ENCODE measurements at regions not wholly inside any gene's neighbourhood (a gene's known extent, or its start where the extent isn't known, plus 50 kb on each side); places are given as distances from the start of the nearest gene placed in this dataset.
"Not testable (repeated sequence)": the region's sequence is repeated elsewhere in the genome, so short reads cannot be mapped to it uniquely, and the experiment has no call there.

- H3K79me2 ChIP-seq (ENCODE audit: insufficient read depth), result no peaks in the 10 kb centered on the region
- no peak overlapping the region for H3K27ac ChIP-seq
- H3K27me3 ChIP-seq (replicated peaks; ENCODE audit: insufficient read depth), result 0 out of 2 replicates have a peak, but pooled peaks cover 12% of the 10 kb centered on the region
- H3K9ac ChIP-seq, result no peak overlapping the region
- WGBS, 2 experiments (ENCODE audit: low coverage in 1 of 2, low lambda C conversion rate in 2 of 2, missing lambda C conversion rate in 2 of 2), result 27 to 32% methylated on average over 2 of the region's 2 CpGs
- H4K20me1 ChIP-seq (ENCODE audit: insufficient read depth), result no peaks in the 10 kb centered on the region
- H3K4me2 ChIP-seq (ENCODE audit: unreplicated experiment), result no peak overlapping the region
- H3F3A ChIP-seq (ENCODE audit: insufficient read depth), result no peaks in the 10 kb centered on the region
- TF ChIP-seq EZH2 (IDR thresholded peaks at IDR 0.05; ENCODE audit: insufficient read depth, poor library complexity, severe bottlenecking), result no peak
- no peak for TF ChIP-seq EZH2phosphoT487 (IDR thresholded peaks at IDR 0.05; ENCODE audit: insufficient read depth, low read depth)
- H3K4me1 ChIP-seq (ENCODE audit: insufficient read depth), result no peaks in the 10 kb centered on the region
- no peaks in the 10 kb centered on the region for H3K9me2 ChIP-seq (ENCODE audit: insufficient read depth)
- no peak for DNase-seq
- H3K9me3 ChIP-seq (ENCODE audit: low read depth), result no peaks in the 10 kb centered on the region
- in situ Hi-C loops (cut with MboI), result loop anchor here (25.0 kb wide), 1 partner anchor 1831 kb away; no protein-coding TSS in a partner anchor
- H2AFZ ChIP-seq, result no peak overlapping the region
- H3K4me3 ChIP-seq, result no peak overlapping the region
- no peaks in the 10 kb centered on the region for H3K36me3 ChIP-seq (ENCODE audit: low read depth)
Measured at GRCh38 chr2:58756336-58756735, 515.2 kb upstream of the FANCL start.

- in situ Hi-C loops (cut with MboI), result loop anchor here (25.0 kb wide), 1 partner anchor 1835 kb away; no protein-coding TSS in a partner anchor
- not testable (repeated sequence) for H3K4me1 ChIP-seq (ENCODE audit: insufficient read depth); H3K4me3 ChIP-seq; DNase-seq; H3K9me3 ChIP-seq (ENCODE audit: low read depth); H3K27ac ChIP-seq; H3F3A ChIP-seq (ENCODE audit: insufficient read depth); H3K4me2 ChIP-seq (ENCODE audit: unreplicated experiment); H2AFZ ChIP-seq; H3K9ac ChIP-seq; H3K79me2 ChIP-seq (ENCODE audit: insufficient read depth); H3K36me3 ChIP-seq (ENCODE audit: low read depth); H3K27me3 ChIP-seq (replicated peaks; ENCODE audit: insufficient read depth); H3K9me2 ChIP-seq (ENCODE audit: insufficient read depth); H4K20me1 ChIP-seq (ENCODE audit: insufficient read depth)
- whole genome bisulfite sequencing, 2 experiments (ENCODE audit: low coverage in 1 of 2, low lambda C conversion rate in 2 of 2, missing lambda C conversion rate in 2 of 2), result 27 to 31% methylated on average over 2 of the region's 2 CpGs
Measured at GRCh38 chr2:58752507-58752906, 511.4 kb upstream of the FANCL start.

GRCh38 chr2:58751676-58752075 is 510.6 kb upstream of the FANCL start:
- WGBS, 2 experiments (ENCODE audit: low coverage in 1 of 2, low lambda C conversion rate in 2 of 2, missing lambda C conversion rate in 2 of 2), result 21 to 30% methylated on average over 3 of the region's 3 CpGs
- not testable (repeated sequence) for DNase-seq

GRCh38 chr2:58749041-58749440 is 507.9 kb upstream of the FANCL start:
- H4K20me1 ChIP-seq (ENCODE audit: insufficient read depth), result no peaks in the 10 kb centered on the region
- no peaks in the 10 kb centered on the region for H3K79me2 ChIP-seq (ENCODE audit: insufficient read depth)
- H3K9ac ChIP-seq, result no peak overlapping the region
- no peak overlapping the region for H3K4me3 ChIP-seq
- no peaks in the 10 kb centered on the region for H3K9me2 ChIP-seq (ENCODE audit: insufficient read depth)
- in situ Hi-C loops (cut with MboI), result no loop called here
- no peaks in the 10 kb centered on the region for H3K4me1 ChIP-seq (ENCODE audit: insufficient read depth)
- no peak overlapping the region for H3K4me2 ChIP-seq (ENCODE audit: unreplicated experiment)
- no peaks in the 10 kb centered on the region for H3F3A ChIP-seq (ENCODE audit: insufficient read depth)
- H2AFZ ChIP-seq, result no peak overlapping the region
- no peak for DNase-seq
- TF ChIP-seq EZH2phosphoT487 (IDR thresholded peaks at IDR 0.05; ENCODE audit: insufficient read depth, low read depth) (no peak), EZH2 (IDR thresholded peaks at IDR 0.05; ENCODE audit: insufficient read depth, poor library complexity, severe bottlenecking) (no peak)
- H3K27ac ChIP-seq, result no peak overlapping the region
- H3K36me3 ChIP-seq (ENCODE audit: low read depth), result no peaks in the 10 kb centered on the region
- H3K27me3 ChIP-seq (replicated peaks; ENCODE audit: insufficient read depth), result no peaks in the 10 kb centered on the region
- no peaks in the 10 kb centered on the region for H3K9me3 ChIP-seq (ENCODE audit: low read depth)

More at GRCh38 chr2:58751676-58752075, 510.6 kb upstream of the FANCL start:
- H3K4me1 ChIP-seq (ENCODE audit: insufficient read depth); H3F3A ChIP-seq (ENCODE audit: insufficient read depth); H3K9me2 ChIP-seq (ENCODE audit: insufficient read depth); H3K79me2 ChIP-seq (ENCODE audit: insufficient read depth); H3K27ac ChIP-seq; H3K4me2 ChIP-seq (ENCODE audit: unreplicated experiment); H3K9ac ChIP-seq; H4K20me1 ChIP-seq (ENCODE audit: insufficient read depth); H3K27me3 ChIP-seq (replicated peaks; ENCODE audit: insufficient read depth); H2AFZ ChIP-seq; H3K4me3 ChIP-seq; H3K9me3 ChIP-seq (ENCODE audit: low read depth); H3K36me3 ChIP-seq (ENCODE audit: low read depth): not testable (repeated sequence)
- in situ Hi-C loops (cut with MboI), result loop anchor here (25.0 kb wide), 1 partner anchor 1836 kb away; no protein-coding TSS in a partner anchor

- H3K27me3 ChIP-seq (replicated peaks; ENCODE audit: insufficient read depth); H3K9ac ChIP-seq; H3K9me3 ChIP-seq (ENCODE audit: low read depth); in situ Hi-C loops (cut with MboI); H3F3A ChIP-seq (ENCODE audit: insufficient read depth); DNase-seq; H3K9me2 ChIP-seq (ENCODE audit: insufficient read depth); H3K36me3 ChIP-seq (ENCODE audit: low read depth); H3K4me3 ChIP-seq; H4K20me1 ChIP-seq (ENCODE audit: insufficient read depth); H3K79me2 ChIP-seq (ENCODE audit: insufficient read depth); H3K27ac ChIP-seq; H3K4me1 ChIP-seq (ENCODE audit: insufficient read depth); H3K4me2 ChIP-seq (ENCODE audit: unreplicated experiment); H2AFZ ChIP-seq: not testable (repeated sequence)
- WGBS, 2 experiments (ENCODE audit: low coverage in 1 of 2, low lambda C conversion rate in 2 of 2, missing lambda C conversion rate in 2 of 2), result 21 to 22% methylated on average over 2 of the region's 2 CpGs
Measured at GRCh38 chr2:58745334-58745733, 504.2 kb upstream of the FANCL start.

Data from GM23248 (cell line).